ENCODE measurements at regions not wholly inside any gene's neighbourhood (a gene's known extent, or its start where the extent isn't known, plus 50 kb on each side); places are given as distances from the start of the nearest gene placed in this dataset.

DNA sequence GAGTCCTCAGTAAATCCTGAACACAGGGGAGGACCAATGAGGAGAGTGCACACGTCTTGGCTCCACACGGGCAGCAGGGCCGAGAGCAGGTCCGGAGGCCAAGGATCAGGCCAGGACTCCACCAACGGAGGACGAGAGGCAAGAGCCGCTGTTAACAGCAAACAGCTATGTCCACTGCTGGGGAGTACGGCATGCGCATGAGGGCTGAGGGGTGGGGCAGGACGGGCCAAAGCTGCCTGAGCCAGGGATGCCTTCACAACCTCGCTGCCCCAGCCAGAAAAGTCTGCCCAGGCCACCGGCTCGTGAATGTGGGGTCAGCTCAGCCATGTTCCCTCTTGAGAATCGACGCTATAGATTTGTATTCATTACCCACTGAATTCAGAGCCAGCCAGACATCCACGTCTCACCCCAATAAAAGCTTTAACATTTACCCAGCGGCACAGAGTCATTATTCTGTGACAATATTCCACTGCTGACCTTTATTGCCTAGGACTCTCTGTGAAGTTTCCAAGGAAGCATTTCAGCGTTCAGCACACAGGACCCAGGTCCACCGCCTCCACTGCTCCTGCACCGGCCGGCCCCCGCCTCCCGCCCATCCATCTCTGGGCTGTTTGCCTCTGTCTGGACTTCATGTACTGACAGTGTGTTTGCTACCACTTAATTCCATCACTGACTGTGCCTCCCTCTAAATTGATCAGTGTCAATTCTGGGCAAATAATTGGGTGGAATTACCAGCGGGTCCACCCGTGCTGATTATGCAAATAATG is 384.9 kb downstream of the SHANK2 start:
- Histone ChIP-seq H3K4me3 (ENCODE audit: low read depth, low read length) (no peak overlapping the region), H3K9me3 (no peaks in the 10 kb centered on the region), H3K4me1 (0 out of 2 replicates have a peak, but pooled peaks cover 4% of the 10 kb centered on the region), H3K36me3 (ENCODE audit: control insufficient read depth, insufficient read depth, low read length) (no peaks in the 10 kb centered on the region), H3K27me3 (replicated peaks; ENCODE audit: control insufficient read depth, insufficient read depth, low read length) (no peaks in the 10 kb centered on the region)
- Mint-ChIP-seq H3K36me3 (ENCODE audit: insufficient read depth, unreplicated experiment) (peaks cover 45% of the 10 kb centered on the region), H3K4me1 (ENCODE audit: low read depth, unreplicated experiment) (no peaks in the 10 kb centered on the region), H3K4me3 (ENCODE audit: unreplicated experiment) (no peak overlapping the region), H3K9me3 (ENCODE audit: unreplicated experiment) (no peaks in the 10 kb centered on the region), H3K27ac (ENCODE audit: unreplicated experiment) (no peak overlapping the region), H3K27me3 (ENCODE audit: insufficient read depth, unreplicated experiment) (no peaks in the 10 kb centered on the region)
- DNase-seq = no peak
- CTCF ChIA-PET = no interaction called here
- POLR2A ChIA-PET = no interaction called here
- TF ChIP-seq, protein P1, sequence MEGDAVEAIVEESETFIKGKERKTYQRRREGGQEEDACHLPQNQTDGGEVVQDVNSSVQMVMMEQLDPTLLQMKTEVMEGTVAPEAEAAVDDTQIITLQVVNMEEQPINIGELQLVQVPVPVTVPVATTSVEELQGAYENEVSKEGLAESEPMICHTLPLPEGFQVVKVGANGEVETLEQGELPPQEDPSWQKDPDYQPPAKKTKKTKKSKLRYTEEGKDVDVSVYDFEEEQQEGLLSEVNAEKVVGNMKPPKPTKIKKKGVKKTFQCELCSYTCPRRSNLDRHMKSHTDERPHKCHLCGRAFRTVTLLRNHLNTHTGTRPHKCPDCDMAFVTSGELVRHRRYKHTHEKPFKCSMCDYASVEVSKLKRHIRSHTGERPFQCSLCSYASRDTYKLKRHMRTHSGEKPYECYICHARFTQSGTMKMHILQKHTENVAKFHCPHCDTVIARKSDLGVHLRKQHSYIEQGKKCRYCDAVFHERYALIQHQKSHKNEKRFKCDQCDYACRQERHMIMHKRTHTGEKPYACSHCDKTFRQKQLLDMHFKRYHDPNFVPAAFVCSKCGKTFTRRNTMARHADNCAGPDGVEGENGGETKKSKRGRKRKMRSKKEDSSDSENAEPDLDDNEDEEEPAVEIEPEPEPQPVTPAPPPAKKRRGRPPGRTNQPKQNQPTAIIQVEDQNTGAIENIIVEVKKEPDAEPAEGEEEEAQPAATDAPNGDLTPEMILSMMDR (IDR thresholded peaks at IDR 0.05; ENCODE audit: insufficient read depth in 1 of 2, low read depth in 1 of 2, low read length in 1 of 2, severe bottlenecking in 1 of 2, unreplicated experiment in 1 of 2) = no peak
- no TSS peak for BruUV-seq (replicated peaks)
- intact Hi-C loops (cut with micrococcal nuclease; ENCODE audit: unreplicated experiment) = no loop called here

DNA sequence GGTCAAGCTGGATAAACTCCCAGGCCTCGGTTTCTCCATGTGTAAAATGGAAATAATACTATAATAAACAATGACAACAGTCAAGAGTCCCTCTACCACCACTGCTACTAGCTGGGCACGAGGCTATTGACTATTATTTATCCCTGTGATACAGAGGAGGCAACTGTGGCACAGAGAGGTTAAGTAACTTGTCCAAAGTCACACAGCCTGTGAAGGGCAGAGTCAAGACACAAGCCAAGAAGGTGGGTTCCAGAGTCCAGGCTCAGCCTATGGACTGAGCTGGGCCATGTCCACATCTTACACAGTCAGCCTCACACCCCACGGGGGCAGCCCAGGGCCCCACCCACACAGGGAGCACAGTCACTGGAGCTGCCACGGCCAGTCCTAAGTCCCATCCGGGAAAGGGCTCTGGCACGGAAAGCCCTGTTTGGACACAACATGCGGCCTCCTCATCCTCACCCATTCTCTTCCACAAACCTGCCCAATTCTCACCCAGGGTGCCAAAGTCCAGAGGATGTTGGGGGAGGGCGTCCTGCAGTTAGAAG is 384.0 kb downstream of the SHANK2 start:
- H3K27ac Mint-ChIP-seq (ENCODE audit: unreplicated experiment) = no peak overlapping the region

DNA sequence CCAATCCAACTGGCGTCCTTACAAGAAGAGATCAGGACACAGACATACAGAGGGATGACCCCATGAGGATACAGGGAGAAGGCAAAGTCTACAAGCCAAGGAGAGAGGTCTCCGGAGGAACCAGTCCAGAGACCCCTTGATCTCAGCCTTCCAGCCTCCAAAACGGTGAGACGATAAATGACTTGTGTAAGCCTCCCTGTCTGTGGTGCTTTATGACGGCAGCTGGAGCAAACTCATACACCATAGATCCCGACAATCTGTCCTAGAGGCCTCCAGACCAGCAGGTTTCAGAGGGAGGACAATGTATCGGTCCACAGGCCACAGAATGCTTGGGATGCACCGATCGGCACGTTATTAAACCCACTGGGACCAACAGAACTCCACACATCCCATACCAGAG is 383.3 kb downstream of the SHANK2 start:
- no peak overlapping the region for H3K4me3 ChIP-seq (ENCODE audit: low read depth, low read length)
- BruUV-seq (replicated peaks) = no TSS peak
- Mint-ChIP-seq H3K4me1 (ENCODE audit: low read depth, unreplicated experiment) (peaks cover 4% of the 10 kb centered on the region), H3K27ac (ENCODE audit: unreplicated experiment) (no peak overlapping the region), H3K9me3 (ENCODE audit: unreplicated experiment) (no peaks in the 10 kb centered on the region), H3K36me3 (ENCODE audit: insufficient read depth, unreplicated experiment) (peaks cover 43% of the 10 kb centered on the region), H3K4me3 (ENCODE audit: unreplicated experiment) (no peak overlapping the region), H3K27me3 (ENCODE audit: insufficient read depth, unreplicated experiment) (no peaks in the 10 kb centered on the region)
- TF ChIP-seq, protein P1 (IDR thresholded peaks at IDR 0.05; ENCODE audit: insufficient read depth in 1 of 2, low read depth in 1 of 2, low read length in 1 of 2, severe bottlenecking in 1 of 2, unreplicated experiment in 1 of 2) = no peak
- 0 out of 2 replicates have a peak, but pooled peaks cover 1% of the 10 kb centered on the region for H3K36me3 ChIP-seq (ENCODE audit: control insufficient read depth, insufficient read depth, low read length)
- intact Hi-C loops (cut with micrococcal nuclease; ENCODE audit: unreplicated experiment) = no loop called here
- POLR2A ChIA-PET = no interaction called here
- H3K4me1 ChIP-seq = 0 out of 2 replicates have a peak, but pooled peaks cover 4% of the 10 kb centered on the region
- no peaks in the 10 kb centered on the region for H3K27me3 ChIP-seq (replicated peaks; ENCODE audit: control insufficient read depth, insufficient read depth, low read length)
- DNase-seq = no peak
- no peaks in the 10 kb centered on the region for H3K9me3 ChIP-seq
- CTCF ChIA-PET = no interaction called here

More for the DNA sequence above, 384.0 kb downstream of the SHANK2 start:
- no peak for DNase-seq
- ChIA-PET POLR2A (no interaction called here), CTCF (no interaction called here)
- H3K36me3 Mint-ChIP-seq (ENCODE audit: insufficient read depth, unreplicated experiment) = peaks cover 43% of the 10 kb centered on the region
- BruUV-seq (replicated peaks) = no TSS peak
- H3K4me1 Mint-ChIP-seq (ENCODE audit: low read depth, unreplicated experiment) = no peaks in the 10 kb centered on the region
- intact Hi-C loops (cut with micrococcal nuclease; ENCODE audit: unreplicated experiment) = no loop called here
- Histone ChIP-seq H3K27me3 (replicated peaks; ENCODE audit: control insufficient read depth, insufficient read depth, low read length) (no peaks in the 10 kb centered on the region), H3K36me3 (ENCODE audit: control insufficient read depth, insufficient read depth, low read length) (0 out of 2 replicates have a peak, but pooled peaks cover 1% of the 10 kb centered on the region), H3K4me3 (ENCODE audit: low read depth, low read length) (no peak overlapping the region), H3K9me3 (no peaks in the 10 kb centered on the region), H3K4me1 (0 out of 2 replicates have a peak, but pooled peaks cover 4% of the 10 kb centered on the region)
- no peaks in the 10 kb centered on the region for H3K9me3 Mint-ChIP-seq (ENCODE audit: unreplicated experiment)
- no peaks in the 10 kb centered on the region for H3K27me3 Mint-ChIP-seq (ENCODE audit: insufficient read depth, unreplicated experiment)
- no peak overlapping the region for H3K4me3 Mint-ChIP-seq (ENCODE audit: unreplicated experiment)
- TF ChIP-seq, protein P1 (IDR thresholded peaks at IDR 0.05; ENCODE audit: insufficient read depth in 1 of 2, low read depth in 1 of 2, low read length in 1 of 2, severe bottlenecking in 1 of 2, unreplicated experiment in 1 of 2) = no peak

All from Caco-2 (cell line).